Hepatocyte (in vitro differentiated cells): ENCODE measurements at regions not wholly inside any gene's neighbourhood (a gene's known extent, or its start where the extent isn't known, plus 50 kb on each side); places are given as distances from the start of the nearest gene placed in this dataset.

Experiments
- EZH2 ChIP-seq: fragments of 200-600 bp; sonication (generic); IDR thresholded peaks from 2 replicates; pipeline ENCODE4 v1.6.1; 2016; ENCODE audit warnings: antibody characterized with exemption, mild to moderate bottlenecking, borderline replicate concordance
- TF ChIP-seq, protein P1 (sequence below): fragments of 200-600 bp; sonication (generic); IDR thresholded peaks from 2 replicates; pipeline ENCODE4 v1.5.1; 2016; ENCODE audit warnings: antibody characterized with exemption, mild to moderate bottlenecking; ENCODE audit not compliant: poor library complexity

DNA sequence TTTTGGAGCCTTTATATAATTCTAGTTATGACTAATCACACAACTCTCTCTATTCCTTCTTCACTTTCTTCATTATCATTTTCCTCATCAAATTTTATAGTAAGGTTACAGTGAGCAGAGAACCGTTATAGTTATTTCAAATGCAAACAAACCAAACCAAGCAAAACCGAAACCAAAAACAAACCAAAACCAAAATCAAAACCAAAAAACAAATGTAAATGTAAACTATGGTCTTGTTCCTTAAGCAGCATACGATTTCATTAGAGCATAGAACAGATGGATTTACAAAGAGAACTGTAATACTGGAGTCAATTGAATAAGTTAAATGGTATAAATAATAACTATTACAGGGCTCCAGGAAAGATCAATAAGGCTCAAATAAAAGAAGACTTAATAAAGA is 447.1 kb downstream of the LRRC70 start:
- TF ChIP-seq, protein P1, sequence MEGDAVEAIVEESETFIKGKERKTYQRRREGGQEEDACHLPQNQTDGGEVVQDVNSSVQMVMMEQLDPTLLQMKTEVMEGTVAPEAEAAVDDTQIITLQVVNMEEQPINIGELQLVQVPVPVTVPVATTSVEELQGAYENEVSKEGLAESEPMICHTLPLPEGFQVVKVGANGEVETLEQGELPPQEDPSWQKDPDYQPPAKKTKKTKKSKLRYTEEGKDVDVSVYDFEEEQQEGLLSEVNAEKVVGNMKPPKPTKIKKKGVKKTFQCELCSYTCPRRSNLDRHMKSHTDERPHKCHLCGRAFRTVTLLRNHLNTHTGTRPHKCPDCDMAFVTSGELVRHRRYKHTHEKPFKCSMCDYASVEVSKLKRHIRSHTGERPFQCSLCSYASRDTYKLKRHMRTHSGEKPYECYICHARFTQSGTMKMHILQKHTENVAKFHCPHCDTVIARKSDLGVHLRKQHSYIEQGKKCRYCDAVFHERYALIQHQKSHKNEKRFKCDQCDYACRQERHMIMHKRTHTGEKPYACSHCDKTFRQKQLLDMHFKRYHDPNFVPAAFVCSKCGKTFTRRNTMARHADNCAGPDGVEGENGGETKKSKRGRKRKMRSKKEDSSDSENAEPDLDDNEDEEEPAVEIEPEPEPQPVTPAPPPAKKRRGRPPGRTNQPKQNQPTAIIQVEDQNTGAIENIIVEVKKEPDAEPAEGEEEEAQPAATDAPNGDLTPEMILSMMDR = no peak
- TF ChIP-seq EZH2 = no peak
